H1 (cell line): ENCODE measurements at regions not wholly inside any gene's neighbourhood (a gene's known extent, or its start where the extent isn't known, plus 50 kb on each side); places are given as distances from the start of the nearest gene placed in this dataset.

ENCODE experiments used
- BRCA1 ChIP-seq: IDR thresholded peaks from 2 replicates; pipeline ENCODE4 v1.6.1; 2012; ENCODE audit warnings: low read depth, low read length, improper control_type of control experiment
- SAP30 ChIP-seq: fragments of 300-600 bp; sonication (generic); IDR thresholded peaks from 2 replicates; pipeline ENCODE4 v1.7.1; 2012; ENCODE audit warnings: low read length, moderate library complexity, mild to moderate bottlenecking, inconsistent platforms; ENCODE audit not compliant: insufficient read depth, insufficient replicate concordance
- TF ChIP-seq, protein P1 (sequence below): fragments of 300-600 bp; sonication (generic); IDR thresholded peaks from 2 replicates; pipeline ENCODE4 v1.7.1; 2012; ENCODE audit warnings: low read length, moderate library complexity, mild to moderate bottlenecking, inconsistent platforms; ENCODE audit not compliant: insufficient replicate concordance

DNA sequence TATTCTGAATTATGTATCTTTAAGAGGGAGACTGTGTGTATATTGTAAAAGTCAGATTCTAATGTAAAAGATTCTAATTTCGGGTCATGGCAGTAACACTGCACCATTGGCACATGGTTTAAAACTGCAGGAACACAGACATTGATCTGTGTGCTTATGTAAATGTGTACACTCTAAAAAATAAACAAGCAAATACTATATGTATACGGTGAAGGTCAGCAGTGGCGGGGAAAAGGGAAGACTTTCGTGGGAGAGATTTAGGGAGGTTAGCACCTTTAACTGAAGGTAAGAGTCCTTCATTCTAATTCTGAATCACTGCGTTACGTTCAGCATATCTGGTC is 157.8 kb upstream of the FAM20A start (continued):
- TF ChIP-seq, protein P1, sequence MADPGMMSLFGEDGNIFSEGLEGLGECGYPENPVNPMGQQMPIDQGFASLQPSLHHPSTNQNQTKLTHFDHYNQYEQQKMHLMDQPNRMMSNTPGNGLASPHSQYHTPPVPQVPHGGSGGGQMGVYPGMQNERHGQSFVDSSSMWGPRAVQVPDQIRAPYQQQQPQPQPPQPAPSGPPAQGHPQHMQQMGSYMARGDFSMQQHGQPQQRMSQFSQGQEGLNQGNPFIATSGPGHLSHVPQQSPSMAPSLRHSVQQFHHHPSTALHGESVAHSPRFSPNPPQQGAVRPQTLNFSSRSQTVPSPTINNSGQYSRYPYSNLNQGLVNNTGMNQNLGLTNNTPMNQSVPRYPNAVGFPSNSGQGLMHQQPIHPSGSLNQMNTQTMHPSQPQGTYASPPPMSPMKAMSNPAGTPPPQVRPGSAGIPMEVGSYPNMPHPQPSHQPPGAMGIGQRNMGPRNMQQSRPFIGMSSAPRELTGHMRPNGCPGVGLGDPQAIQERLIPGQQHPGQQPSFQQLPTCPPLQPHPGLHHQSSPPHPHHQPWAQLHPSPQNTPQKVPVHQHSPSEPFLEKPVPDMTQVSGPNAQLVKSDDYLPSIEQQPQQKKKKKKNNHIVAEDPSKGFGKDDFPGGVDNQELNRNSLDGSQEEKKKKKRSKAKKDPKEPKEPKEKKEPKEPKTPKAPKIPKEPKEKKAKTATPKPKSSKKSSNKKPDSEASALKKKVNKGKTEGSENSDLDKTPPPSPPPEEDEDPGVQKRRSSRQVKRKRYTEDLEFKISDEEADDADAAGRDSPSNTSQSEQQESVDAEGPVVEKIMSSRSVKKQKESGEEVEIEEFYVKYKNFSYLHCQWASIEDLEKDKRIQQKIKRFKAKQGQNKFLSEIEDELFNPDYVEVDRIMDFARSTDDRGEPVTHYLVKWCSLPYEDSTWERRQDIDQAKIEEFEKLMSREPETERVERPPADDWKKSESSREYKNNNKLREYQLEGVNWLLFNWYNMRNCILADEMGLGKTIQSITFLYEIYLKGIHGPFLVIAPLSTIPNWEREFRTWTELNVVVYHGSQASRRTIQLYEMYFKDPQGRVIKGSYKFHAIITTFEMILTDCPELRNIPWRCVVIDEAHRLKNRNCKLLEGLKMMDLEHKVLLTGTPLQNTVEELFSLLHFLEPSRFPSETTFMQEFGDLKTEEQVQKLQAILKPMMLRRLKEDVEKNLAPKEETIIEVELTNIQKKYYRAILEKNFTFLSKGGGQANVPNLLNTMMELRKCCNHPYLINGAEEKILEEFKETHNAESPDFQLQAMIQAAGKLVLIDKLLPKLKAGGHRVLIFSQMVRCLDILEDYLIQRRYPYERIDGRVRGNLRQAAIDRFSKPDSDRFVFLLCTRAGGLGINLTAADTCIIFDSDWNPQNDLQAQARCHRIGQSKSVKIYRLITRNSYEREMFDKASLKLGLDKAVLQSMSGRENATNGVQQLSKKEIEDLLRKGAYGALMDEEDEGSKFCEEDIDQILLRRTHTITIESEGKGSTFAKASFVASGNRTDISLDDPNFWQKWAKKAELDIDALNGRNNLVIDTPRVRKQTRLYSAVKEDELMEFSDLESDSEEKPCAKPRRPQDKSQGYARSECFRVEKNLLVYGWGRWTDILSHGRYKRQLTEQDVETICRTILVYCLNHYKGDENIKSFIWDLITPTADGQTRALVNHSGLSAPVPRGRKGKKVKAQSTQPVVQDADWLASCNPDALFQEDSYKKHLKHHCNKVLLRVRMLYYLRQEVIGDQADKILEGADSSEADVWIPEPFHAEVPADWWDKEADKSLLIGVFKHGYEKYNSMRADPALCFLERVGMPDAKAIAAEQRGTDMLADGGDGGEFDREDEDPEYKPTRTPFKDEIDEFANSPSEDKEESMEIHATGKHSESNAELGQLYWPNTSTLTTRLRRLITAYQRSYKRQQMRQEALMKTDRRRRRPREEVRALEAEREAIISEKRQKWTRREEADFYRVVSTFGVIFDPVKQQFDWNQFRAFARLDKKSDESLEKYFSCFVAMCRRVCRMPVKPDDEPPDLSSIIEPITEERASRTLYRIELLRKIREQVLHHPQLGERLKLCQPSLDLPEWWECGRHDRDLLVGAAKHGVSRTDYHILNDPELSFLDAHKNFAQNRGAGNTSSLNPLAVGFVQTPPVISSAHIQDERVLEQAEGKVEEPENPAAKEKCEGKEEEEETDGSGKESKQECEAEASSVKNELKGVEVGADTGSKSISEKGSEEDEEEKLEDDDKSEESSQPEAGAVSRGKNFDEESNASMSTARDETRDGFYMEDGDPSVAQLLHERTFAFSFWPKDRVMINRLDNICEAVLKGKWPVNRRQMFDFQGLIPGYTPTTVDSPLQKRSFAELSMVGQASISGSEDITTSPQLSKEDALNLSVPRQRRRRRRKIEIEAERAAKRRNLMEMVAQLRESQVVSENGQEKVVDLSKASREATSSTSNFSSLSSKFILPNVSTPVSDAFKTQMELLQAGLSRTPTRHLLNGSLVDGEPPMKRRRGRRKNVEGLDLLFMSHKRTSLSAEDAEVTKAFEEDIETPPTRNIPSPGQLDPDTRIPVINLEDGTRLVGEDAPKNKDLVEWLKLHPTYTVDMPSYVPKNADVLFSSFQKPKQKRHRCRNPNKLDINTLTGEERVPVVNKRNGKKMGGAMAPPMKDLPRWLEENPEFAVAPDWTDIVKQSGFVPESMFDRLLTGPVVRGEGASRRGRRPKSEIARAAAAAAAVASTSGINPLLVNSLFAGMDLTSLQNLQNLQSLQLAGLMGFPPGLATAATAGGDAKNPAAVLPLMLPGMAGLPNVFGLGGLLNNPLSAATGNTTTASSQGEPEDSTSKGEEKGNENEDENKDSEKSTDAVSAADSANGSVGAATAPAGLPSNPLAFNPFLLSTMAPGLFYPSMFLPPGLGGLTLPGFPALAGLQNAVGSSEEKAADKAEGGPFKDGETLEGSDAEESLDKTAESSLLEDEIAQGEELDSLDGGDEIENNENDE = no peak
- TF ChIP-seq SAP30 = no peak
- TF ChIP-seq BRCA1 = no peak
- TF ChIP-seq, all 59 proteins: peak for 0
